Erythroblast (primary cell): ENCODE measurements at regions not wholly inside any gene's neighbourhood (a gene's known extent, or its start where the extent isn't known, plus 50 kb on each side); places are given as distances from the start of the nearest gene placed in this dataset.

Experiments used
- DNase-seq, 2 experiments: peaks; one replicate each; lab custom pipeline; 2025; lab: John Stamatoyannopoulos, UW
- GATA1 ChIP-seq: IDR thresholded peaks from 2 replicates; pipeline ENCODE4 v1.6.1; 2011; ENCODE audit warnings: low read depth, mild to moderate bottlenecking, control low read depth, low read length, moderate library complexity
- POLR2A ChIP-seq: IDR thresholded peaks from 2 replicates; pipeline ENCODE4 v1.6.1; 2011; ENCODE audit warnings: mild to moderate bottlenecking, low read length

DNA sequence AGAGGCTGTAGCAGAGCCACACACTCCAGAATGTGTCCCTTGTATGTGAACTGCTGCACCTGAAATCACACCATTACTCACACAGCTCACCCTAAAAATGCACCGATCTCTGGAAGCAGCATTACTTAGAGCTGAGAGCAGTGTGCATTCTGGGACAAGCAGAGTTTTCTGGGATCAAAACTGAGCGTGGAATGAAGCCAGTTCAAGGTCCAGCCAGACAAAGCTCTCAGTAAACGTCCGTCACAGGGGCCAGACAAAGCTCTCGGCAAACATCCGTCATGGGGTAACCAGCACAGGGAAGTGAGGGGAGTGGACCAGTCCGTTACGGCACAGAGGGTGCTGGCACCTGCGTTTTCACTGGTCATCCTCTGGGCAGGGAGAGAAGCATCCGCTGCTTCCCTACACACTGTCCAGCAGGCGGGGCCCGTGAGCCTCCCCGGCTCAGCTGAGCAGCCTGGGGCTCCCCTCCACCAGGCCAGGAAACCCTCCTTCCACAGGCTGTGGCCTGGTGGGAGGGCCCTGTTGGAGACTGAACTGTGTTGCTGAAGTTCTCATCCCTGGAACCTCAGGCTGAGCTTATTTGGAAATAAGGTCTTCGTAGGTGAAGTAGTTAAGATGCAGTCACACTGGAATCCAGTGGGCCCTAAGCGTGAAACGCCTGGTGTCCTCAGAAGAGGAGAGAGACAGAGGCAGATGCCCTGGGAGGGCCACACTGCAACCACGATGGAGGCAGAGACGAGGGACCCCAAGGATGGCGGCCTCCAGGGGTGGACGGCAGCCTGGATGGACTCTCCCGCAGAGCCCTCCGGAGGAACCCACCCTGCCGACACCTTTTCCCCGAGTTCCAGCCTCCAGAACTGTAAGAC lies 883.9 kb downstream of the BRD1 start:
- TF ChIP-seq POLR2A (no peak), GATA1 (no peak)
- peak in 1 of 2 experiments; percentile 18 for DNase-seq

DNA sequence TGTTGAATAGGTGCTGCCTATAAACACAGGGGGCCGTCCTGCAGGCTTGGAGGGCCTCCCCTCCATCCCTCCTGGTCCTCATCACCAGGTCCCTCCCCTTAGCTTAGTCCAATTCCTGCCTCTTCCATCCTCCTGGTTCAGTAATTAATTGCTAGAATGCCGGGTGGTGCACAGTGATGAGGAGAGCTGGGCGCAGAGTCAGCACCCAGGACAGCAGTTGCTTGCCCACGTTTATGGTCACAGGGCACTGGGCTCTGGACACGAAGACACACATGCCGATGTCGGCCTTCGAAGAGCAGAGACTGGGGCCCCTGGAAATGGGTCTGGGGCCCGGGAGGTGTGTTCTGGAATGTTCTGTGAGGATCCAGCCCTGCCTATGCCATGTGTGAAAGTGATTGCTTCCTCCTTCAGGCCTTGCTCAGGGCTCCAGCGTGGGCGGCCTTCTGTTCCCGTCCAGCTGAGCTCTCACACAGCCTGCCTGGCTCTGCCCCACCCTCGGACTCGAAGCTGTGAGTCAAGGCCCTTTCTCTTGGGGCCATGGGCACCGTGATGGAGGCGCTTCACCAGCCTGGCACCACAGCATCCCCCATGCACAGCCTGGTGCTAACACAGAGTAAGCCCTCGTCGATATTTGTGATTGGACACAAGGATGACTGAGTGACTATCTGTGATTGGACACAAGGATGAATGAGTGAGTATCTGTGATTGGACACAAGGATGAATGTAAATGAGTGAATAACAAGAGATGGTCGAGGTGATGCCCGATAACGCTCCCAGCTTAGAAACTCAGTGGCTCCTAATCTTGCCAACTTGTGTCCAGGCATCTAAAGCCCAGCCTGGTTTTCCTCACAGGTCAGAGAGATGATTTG lies 884.7 kb downstream of the BRD1 start:
- TF ChIP-seq GATA1 (no peak), POLR2A (no peak)
- DNase-seq: no peak

DNA sequence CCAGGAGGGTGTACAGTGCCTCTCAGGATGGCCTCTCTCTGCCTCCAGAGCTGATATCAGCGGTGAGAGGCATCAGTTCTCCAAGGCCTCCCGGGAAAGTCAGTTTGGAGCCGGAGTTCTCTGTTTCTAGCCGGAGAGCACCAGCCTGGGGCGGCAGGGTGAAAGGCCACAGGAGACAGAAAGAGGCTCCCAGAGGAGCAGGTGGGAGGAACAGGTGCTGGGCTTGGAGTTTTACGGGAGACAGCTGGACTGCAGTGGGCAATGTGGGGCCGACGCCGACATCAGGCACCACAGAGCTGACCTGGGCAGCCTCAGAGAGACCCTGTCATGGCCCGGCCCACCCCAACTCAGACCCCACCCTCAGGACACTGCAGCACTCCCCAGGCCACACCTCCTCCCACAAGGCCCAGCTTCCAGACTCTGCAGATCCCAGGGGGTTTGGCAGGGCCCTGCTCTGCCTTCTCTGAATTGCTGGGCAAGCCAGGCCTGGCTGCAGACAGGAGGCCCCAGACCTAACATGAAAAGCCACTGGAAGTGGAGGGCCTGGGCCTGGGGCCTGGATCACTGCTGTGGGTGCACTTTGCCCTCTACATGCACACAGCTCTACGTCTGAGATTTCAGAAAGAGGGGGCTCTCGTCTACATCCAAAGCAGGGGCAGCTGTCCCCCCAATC lies 885.6 kb downstream of the BRD1 start:
- TF ChIP-seq GATA1 (no peak), POLR2A (no peak)
- DNase-seq: no peak

DNA sequence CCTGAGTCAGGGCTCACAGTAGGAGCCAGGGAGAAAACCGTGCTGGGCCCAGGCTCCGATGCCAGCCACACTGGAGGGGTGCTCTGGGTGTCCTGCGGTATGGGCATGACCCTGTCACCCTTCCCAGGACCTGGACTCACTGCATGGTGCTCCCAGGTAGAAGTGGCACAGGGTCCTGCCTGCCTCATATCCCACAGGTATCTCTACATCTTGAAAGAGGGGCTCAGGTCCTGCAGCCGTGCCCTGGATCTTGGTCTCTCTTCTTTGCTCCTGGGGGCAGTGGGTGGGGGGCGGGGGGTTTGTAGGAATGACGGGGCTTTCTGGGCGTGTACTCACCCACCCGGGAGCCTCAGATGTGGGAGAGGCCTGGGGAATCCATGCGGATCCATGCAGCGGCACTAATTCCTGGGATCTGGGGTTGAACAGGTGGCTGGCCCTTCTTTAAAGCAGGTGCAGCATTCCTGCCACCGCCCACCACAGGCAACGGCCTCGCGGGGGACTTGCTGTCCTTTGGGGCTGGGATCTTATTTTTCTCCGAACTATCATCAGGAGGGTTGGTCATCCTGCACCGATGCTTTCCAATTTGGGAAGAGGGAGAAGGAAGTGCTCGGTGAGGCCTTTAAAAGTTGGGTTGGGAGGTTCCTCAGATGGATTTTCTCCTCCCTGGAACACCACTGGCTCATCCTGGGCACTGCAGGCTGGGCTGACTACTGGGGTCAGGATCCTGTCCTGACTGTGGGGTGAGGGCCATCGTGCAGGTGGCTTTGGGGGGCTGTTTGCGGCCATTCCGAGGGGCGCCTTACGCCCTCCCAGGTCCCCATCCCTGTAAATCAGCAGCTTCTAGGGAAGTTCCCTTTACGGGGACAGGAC lies 886.4 kb downstream of the BRD1 start:
- TF ChIP-seq GATA1 (no peak), POLR2A (no peak)
- DNase-seq: no peak

DNA sequence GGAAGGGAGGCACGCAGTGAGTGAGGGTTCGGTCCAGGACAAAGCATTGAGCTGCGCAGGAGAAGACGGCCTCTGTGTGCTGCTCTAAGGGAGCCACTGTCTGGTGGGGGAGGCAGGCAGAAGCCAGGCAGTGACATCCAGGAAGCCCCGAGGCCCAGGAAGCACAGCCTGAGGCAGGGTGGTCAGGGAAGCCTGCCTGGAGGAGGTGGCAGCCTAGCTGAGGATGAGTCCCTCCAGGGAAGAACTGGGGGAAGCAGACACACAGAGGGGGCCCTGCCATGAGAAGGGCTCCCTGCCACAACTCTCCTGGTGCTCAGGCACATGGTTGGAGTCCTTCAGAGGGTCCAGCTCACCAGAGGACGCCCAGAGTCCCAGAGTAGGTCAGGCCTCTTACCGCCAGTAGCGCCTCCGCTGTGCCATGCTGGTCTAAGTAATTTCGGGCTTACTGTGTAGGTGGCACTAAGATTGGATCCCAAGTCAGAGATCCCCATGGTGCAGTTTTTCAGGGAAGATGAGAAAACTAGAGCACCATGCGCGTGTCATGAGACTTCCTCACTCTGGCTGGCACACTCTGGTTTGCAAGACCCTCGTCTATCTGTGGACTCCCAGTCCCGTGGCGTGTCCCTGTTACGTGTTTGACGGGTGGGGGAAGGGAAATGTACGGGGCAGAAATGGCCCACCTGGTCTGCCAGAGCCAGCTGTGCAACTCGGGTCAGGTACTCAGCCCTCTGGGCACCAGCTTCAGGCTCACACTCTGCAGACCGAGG lies 887.2 kb downstream of the BRD1 start:
- TF ChIP-seq GATA1 (no peak), POLR2A (no peak)

DNA sequence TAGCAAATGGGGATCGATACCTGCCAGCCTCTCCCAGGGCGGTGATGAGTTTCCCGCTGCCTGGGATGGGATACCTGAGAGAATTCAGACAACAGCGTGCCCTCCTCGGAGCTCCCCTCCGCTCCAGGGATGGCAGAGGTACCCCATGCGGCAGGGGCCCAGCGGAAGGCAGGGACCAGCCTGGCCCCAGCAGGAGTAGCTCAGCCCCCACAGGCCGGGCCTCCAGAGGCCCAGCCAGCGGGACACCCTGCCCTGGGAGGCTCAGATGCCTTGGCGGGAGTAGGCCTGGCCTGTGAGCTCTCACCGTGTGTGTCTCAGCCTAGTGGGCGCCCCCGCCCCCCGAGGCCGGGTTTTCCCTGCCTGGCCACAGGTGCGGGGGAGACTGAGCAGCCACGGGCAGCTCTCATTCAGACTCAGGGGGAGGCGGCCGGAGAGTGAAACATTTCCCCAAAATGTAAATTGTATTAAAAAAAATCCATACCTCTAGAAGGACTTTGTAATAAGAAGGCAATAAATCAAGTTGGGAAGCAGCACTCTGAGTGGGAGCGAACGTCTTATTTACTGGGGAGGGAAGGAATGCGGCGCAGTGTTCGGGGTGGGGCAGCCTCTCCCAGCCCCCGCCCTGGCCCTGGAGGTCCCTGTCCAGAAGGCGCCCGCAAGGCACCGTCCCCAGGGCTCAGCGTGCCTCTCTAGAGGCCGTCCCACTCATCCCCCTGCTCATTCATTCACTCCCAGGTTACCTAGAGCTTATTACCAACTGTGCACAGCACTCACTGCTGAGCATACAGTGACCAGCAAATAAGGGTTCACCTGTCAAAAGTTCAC lies 888.0 kb downstream of the BRD1 start:
- no peak for DNase-seq
- TF ChIP-seq GATA1: no peak
- no peak for TF ChIP-seq POLR2A

More for the DNA sequence above, 887.2 kb downstream of the BRD1 start:
- no peak for DNase-seq

DNA sequence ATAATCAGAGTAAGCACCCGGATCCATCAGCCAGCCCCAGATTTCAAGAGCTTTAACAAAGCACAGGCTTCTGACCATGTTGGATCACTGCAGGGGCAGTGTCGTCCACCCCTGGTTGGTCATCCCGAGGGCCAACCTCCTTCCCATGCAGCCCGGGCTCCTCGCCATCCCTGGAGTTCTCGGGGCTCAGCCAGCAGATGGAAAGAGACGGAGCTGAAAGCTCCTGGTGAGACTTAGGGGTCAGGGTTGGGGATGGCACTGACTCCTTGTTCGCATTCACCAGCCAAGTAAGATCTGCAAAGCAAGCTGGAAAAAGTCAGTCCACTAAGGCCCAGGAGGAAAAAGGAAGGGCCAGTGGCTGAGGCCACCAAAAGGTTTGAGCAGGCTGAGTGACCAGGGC lies 888.9 kb downstream of the BRD1 start:
- TF ChIP-seq GATA1 (no peak), POLR2A (no peak)
- DNase-seq: no peak

DNA sequence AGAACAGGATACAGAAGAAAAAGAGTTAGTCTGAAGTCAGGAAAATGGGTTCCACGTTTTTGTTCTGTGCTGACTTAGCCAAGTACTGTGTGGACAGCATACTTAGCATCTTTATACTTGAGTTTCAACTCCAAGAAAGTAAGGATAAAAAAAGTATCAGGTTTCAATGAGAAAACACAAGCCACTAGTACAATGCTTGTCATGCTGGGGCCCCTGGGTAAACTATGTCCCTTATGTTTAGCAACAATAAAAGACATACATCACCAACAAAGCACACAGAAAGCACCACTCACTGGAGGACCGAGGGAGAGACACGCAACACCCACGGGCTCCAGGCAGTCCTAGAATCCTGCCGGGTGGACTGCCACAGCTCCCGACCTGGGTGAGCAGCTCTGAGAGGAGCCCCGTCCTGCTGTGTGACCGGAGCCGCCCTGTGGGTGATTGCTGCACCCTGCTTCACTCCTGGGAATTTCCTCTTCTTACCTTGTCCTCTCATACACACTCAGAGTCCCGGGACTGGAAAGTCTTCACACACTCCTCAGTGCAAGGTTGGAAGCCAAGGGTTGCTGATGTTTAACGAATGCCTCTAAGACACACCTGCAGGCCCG lies 890.5 kb downstream of the BRD1 start:
- TF ChIP-seq GATA1 (no peak), POLR2A (no peak)
- DNase-seq: no peak

DNA sequence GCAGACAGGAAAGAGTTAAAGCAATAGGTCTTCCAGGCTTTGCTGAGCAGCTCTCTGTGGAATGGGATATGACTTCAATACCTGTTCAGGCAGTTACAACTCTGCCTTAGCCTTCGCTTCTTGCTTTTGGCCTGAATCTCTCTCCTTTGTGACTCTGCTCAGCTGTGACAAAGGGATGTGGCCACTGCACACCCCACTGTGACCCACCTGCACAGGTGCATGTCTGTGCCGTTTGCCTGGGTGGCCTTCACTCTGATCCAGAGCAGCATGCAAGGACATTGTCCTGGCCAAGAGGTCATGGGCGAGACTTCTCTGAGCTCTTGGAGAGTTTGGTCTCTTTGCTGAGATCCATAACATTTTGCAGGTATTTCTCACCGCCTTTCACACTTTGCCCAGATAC lies 891.3 kb downstream of the BRD1 start:
- no peak for TF ChIP-seq GATA1
- TF ChIP-seq POLR2A: no peak
- DNase-seq: no peak

DNA sequence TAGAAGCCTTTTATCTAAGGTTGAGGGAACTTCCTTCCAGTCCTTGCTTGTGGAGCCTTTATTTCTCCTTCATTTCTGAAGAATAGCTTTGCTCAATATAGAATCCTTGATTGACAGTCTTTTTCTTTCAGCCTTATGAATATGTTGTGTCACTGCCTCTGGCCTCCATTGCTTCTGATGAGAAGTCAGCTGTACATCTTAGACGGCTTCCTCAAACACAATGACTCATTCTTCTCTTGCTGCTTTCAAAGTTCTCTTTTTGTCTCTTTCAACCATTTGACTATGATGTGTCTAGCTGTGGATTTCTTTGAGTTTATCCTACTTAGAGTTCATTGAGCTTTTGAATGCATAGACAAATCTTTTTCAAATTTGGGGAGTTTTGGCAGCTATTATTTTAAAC lies 893.2 kb downstream of the BRD1 start:
- DNase-seq: no peak
- no peak for TF ChIP-seq GATA1
- TF ChIP-seq POLR2A: no peak

DNA sequence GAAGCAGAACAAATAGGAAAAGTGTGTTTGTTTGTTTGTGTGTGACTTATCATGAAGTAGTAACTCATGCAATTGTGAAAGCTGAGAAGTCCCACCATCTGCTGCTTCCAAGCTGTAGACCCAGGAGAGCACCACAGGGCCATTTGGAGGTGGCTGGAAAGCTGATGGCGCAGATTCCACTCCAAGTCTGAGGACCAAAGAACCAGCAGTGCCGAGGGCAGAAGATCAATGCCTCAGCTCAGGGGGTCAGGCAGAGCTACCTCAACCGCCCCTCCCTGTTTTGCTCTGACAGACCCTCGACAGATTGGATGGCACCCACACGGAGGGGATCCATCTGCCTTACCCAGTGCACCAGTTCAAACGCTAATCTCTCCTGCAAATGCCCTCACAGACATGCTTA lies 896.2 kb downstream of the BRD1 start:
- TF ChIP-seq POLR2A: no peak
- no peak for TF ChIP-seq GATA1
- DNase-seq: no peak
